HG03097 (cell line): ENCODE measurements at regions not wholly inside any gene's neighbourhood (a gene's known extent, or its start where the extent isn't known, plus 50 kb on each side); places are given as distances from the start of the nearest gene placed in this dataset.

ENCODE experiments used
- ATAC-seq: cut with Tn5 transposase; IDR thresholded peaks from one replicate; pipeline ENCODE4 v1.9.1; 2021; ENCODE audit not compliant: unreplicated experiment, low FRiP score

GRCh38 chr20:42020316-42020715, 402.1 kb upstream of the CHD6 start:
- no peak for ATAC-seq

GRCh38 chr20:42018979-42019378, 400.8 kb upstream of the CHD6 start:
- ATAC-seq: no peak

- ATAC-seq: no peak
Measured at GRCh38 chr20:42010090-42010489, 391.9 kb upstream of the CHD6 start.

GRCh38 chr20:42007251-42007650, 389.1 kb upstream of the CHD6 start:
- ATAC-seq: no peak

GRCh38 chr20:42005211-42005610, 387.0 kb upstream of the CHD6 start:
- no peak for ATAC-seq

- ATAC-seq: no peak
Measured at GRCh38 chr20:42003380-42003779, 385.2 kb upstream of the CHD6 start.

- no peak for ATAC-seq
Measured at GRCh38 chr20:41998539-41999341, 380.6 kb upstream of the CHD6 start.

- no peak for ATAC-seq
Measured at GRCh38 chr20:41996951-41997350, 378.8 kb upstream of the CHD6 start.

- ATAC-seq: no peak
Measured at GRCh38 chr20:41992481-41992880, 374.3 kb upstream of the CHD6 start.

GRCh38 chr20:41991412-41991811, 373.2 kb upstream of the CHD6 start:
- ATAC-seq: no peak

GRCh38 chr20:41989935-41990635, 371.9 kb upstream of the CHD6 start:
- ATAC-seq: no peak

- no peak for ATAC-seq
Measured at GRCh38 chr20:41989039-41989679, 371.0 kb upstream of the CHD6 start.

GRCh38 chr20:41984031-41984430, 365.9 kb upstream of the CHD6 start:
- ATAC-seq: no peak

GRCh38 chr20:41983159-41983558, 365.0 kb upstream of the CHD6 start:
- no peak for ATAC-seq

- no peak for ATAC-seq
Measured at GRCh38 chr20:41981746-41982145, 363.6 kb upstream of the CHD6 start.

- ATAC-seq: no peak
Measured at GRCh38 chr20:41978875-41979274, 360.7 kb upstream of the CHD6 start.

- no peak for ATAC-seq
Measured at GRCh38 chr20:41978246-41978790, 360.1 kb upstream of the CHD6 start.

- ATAC-seq: no peak
Measured at GRCh38 chr20:41969656-41970055, 351.5 kb upstream of the CHD6 start.

- no peak for ATAC-seq
Measured at GRCh38 chr20:41960166-41960565, 342.0 kb upstream of the CHD6 start.

GRCh38 chr20:41958391-41958790, 340.2 kb upstream of the CHD6 start:
- ATAC-seq: no peak

- no peak for ATAC-seq
Measured at GRCh38 chr20:41956338-41957074, 338.3 kb upstream of the CHD6 start.
